ENCODE measurements at regions not wholly inside any gene's neighbourhood (a gene's known extent, or its start where the extent isn't known, plus 50 kb on each side); places are given as distances from the start of the nearest gene placed in this dataset.

GRCh38 chr20:39468703-39469102 lies 506.6 kb downstream of the DHX35 start:
- H3K4me3 ChIP-seq: no peak overlapping the region
- H3K9me3 ChIP-seq: no peaks in the 10 kb centered on the region
- TF ChIP-seq CTCF (IDR thresholded peaks at IDR 0.05): no peak
- ATAC-seq (no peak), DNase-seq (no peak)
- no peaks in the 10 kb centered on the region for H3K4me1 ChIP-seq (ENCODE audit: low read depth)
- intact Hi-C loops (cut with DNase I, micrococcal nuclease): no loop called here
- H3K36me3 ChIP-seq (ENCODE audit: low read depth): no peaks in the 10 kb centered on the region

- TF ChIP-seq CTCF (IDR thresholded peaks at IDR 0.05): no peak
- DNase-seq (no peak), ATAC-seq (no peak)
- Histone ChIP-seq H3K4me3 (no peak overlapping the region), H3K36me3 (ENCODE audit: low read depth) (no peaks in the 10 kb centered on the region), H3K4me1 (ENCODE audit: low read depth) (no peaks in the 10 kb centered on the region), H3K9me3 (no peaks in the 10 kb centered on the region)
- intact Hi-C loops (cut with DNase I, micrococcal nuclease): no loop called here
Measured at GRCh38 chr20:39464238-39464637, 502.1 kb downstream of the DHX35 start.

DNA sequence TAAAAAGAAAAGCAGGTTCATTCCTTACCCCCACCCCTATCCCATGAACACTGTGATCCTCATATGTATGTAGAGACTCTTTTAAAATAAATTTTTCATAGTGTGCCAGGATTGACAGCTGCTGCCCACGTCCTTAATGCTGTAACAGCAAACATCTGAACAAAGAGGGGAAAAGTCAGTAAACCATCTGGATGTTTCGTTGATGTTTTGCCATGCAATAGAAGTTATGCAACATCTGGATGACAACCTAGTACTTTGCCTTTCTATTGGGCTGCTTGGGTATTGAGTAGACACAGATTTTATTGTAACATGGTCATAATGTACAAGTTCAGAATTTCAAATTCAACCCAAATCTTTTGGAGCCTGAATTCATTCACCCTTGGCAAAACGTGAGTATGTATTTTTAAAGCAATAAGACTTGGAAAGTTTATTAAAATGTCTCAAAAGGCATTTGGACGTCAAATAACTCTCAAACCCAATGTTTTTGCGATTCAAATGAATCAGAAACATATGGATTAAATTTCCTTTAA lies 500.3 kb downstream of the DHX35 start:
- no peaks in the 10 kb centered on the region for H3K9me3 ChIP-seq
- DNase-seq: no peak
- no peak overlapping the region for H3K4me3 ChIP-seq
- no peak for ATAC-seq
- no peak for TF ChIP-seq CTCF (IDR thresholded peaks at IDR 0.05)
- intact Hi-C loops (cut with DNase I, micrococcal nuclease): no loop called here
- H3K36me3 ChIP-seq (ENCODE audit: low read depth): no peaks in the 10 kb centered on the region
- H3K4me1 ChIP-seq (ENCODE audit: low read depth): no peaks in the 10 kb centered on the region

DNA sequence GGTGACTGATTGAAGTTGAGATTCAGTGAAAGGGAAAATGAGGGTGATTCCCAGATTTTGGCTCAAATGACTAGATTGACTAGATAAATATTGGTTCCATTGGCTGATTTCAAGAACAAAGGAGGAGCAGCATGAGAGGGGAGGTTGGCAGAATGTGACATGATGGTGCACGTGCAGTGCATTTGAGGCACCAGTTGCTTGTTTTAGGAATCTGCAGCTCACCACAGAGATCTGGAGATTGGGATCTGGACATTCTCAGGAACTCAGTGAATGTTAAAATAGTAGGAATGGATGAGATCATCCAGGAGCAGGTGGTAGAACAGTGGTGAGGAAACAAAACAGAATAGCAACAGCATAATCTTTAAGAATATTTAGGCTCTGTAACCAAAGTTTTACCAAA lies 496.3 kb downstream of the DHX35 start:
- no peak for TF ChIP-seq CTCF (IDR thresholded peaks at IDR 0.05)
- ATAC-seq: no peak
- intact Hi-C loops (cut with DNase I, micrococcal nuclease): no loop called here
- Histone ChIP-seq H3K9me3 (no peaks in the 10 kb centered on the region), H3K4me3 (no peak overlapping the region), H3K36me3 (ENCODE audit: low read depth) (no peaks in the 10 kb centered on the region), H3K4me1 (ENCODE audit: low read depth) (no peaks in the 10 kb centered on the region)
- DNase-seq: no peak

- Histone ChIP-seq H3K4me3 (no peak overlapping the region), H3K36me3 (ENCODE audit: low read depth) (no peaks in the 10 kb centered on the region), H3K4me1 (ENCODE audit: low read depth) (no peaks in the 10 kb centered on the region), H3K9me3 (no peaks in the 10 kb centered on the region)
- TF ChIP-seq CTCF (IDR thresholded peaks at IDR 0.05): no peak
- no peak for ATAC-seq
- DNase-seq: no peak
- intact Hi-C loops (cut with DNase I, micrococcal nuclease): no loop called here
Measured at GRCh38 chr20:39453890-39454289, 491.7 kb downstream of the DHX35 start.
